ENCODE measurements at regions not wholly inside any gene's neighbourhood (a gene's known extent, or its start where the extent isn't known, plus 50 kb on each side); places are given as distances from the start of the nearest gene placed in this dataset.

- no peak for TF ChIP-seq POU6F1 (CRISPR knock-in tag; IDR thresholded peaks at IDR 0.05; ENCODE audit: borderline replicate concordance, low read depth)
- no peak for TF ChIP-seq OSR1 (CRISPR knock-in tag; IDR thresholded peaks at IDR 0.05)
- no peak for TF ChIP-seq CSRNP3 (CRISPR knock-in tag; IDR thresholded peaks at IDR 0.05)
- no peak for ATAC-seq
These were observed 519.6 kb downstream of the METTL15 start for GRCh38 chr11:28627690-28628255.

DNA sequence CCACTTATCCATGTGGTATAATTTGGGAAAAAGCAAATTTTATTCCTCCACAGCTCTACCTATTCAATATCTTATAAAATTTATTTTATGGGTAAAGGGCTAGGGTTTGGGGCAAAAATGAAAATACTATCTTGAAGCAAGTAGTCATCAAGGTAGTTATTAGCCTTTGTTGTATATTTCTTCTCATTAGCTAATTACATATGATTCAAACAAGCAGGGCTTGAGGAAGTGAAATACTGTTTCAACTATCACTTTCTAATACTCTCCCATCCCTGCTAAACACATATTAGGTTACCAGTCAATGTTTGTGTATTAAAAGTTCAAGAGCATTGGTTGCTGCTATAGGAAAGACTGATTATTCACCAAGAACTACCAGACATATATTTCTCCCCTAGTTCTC is 517.3 kb downstream of the METTL15 start:
- TF ChIP-seq RARB (CRISPR knock-in tag; IDR thresholded peaks at IDR 0.05) (no peak), ESRRG (CRISPR knock-in tag; IDR thresholded peaks at IDR 0.05) (no peak), CSDC2 (CRISPR knock-in tag; IDR thresholded peaks at IDR 0.05) (no peak), POU6F1 (CRISPR knock-in tag; IDR thresholded peaks at IDR 0.05; ENCODE audit: borderline replicate concordance, low read depth) (no peak), SNAI2 (CRISPR knock-in tag; IDR thresholded peaks at IDR 0.05) (no peak), ZNF8 (CRISPR knock-in tag; IDR thresholded peaks at IDR 0.05) (no peak), ZNF70 (CRISPR knock-in tag; IDR thresholded peaks at IDR 0.05) (no peak), ISL1 (CRISPR knock-in tag; IDR thresholded peaks at IDR 0.05) (no peak), TSHZ2 (CRISPR knock-in tag; IDR thresholded peaks at IDR 0.05) (no peak), GLIS3 (CRISPR knock-in tag; IDR thresholded peaks at IDR 0.05) (no peak), ARNTL (CRISPR knock-in tag; IDR thresholded peaks at IDR 0.05; ENCODE audit: borderline replicate concordance, low read depth) (no peak), ZFP3 (CRISPR knock-in tag; IDR thresholded peaks at IDR 0.05) (no peak), TCF4 (CRISPR knock-in tag; IDR thresholded peaks at IDR 0.05; ENCODE audit: borderline replicate concordance) (no peak)
- TF ChIP-seq, protein P1, sequence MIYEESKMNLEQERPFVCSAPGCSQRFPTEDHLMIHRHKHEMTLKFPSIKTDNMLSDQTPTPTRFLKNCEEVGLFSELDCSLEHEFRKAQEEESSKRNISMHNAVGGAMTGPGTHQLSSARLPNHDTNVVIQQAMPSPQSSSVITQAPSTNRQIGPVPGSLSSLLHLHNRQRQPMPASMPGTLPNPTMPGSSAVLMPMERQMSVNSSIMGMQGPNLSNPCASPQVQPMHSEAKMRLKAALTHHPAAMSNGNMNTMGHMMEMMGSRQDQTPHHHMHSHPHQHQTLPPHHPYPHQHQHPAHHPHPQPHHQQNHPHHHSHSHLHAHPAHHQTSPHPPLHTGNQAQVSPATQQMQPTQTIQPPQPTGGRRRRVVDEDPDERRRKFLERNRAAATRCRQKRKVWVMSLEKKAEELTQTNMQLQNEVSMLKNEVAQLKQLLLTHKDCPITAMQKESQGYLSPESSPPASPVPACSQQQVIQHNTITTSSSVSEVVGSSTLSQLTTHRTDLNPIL (CRISPR knock-in tag; IDR thresholded peaks at IDR 0.05; ENCODE audit: low read depth): no peak
- TF ChIP-seq, protein P2, sequence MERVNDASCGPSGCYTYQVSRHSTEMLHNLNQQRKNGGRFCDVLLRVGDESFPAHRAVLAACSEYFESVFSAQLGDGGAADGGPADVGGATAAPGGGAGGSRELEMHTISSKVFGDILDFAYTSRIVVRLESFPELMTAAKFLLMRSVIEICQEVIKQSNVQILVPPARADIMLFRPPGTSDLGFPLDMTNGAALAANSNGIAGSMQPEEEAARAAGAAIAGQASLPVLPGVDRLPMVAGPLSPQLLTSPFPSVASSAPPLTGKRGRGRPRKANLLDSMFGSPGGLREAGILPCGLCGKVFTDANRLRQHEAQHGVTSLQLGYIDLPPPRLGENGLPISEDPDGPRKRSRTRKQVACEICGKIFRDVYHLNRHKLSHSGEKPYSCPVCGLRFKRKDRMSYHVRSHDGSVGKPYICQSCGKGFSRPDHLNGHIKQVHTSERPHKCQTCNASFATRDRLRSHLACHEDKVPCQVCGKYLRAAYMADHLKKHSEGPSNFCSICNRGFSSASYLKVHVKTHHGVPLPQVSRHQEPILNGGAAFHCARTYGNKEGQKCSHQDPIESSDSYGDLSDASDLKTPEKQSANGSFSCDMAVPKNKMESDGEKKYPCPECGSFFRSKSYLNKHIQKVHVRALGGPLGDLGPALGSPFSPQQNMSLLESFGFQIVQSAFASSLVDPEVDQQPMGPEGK (CRISPR knock-in tag; IDR thresholded peaks at IDR 0.05; ENCODE audit: borderline replicate concordance): no peak
- no peak for ATAC-seq

DNA sequence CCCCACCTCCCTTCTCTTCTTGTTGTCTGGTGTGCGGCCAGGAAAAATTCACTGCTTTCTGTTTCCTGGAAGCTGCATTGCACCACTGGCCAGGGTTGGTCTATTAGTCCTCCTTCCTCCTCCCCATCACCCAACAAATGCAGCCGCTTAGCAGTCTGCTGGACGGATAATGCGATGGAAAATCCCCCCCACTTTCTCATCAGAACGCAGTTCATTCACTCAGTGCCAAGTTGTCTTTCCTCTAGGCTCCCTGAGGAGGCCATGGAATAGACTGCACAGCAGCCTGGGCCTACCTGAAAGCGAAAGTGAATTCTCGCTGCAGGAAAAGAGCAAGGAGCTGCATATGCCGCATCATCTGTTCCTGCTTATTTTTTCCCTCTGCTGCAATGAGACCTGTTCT is 513.6 kb downstream of the METTL15 start:
- peak; percentile 65 for ATAC-seq
- no peak for TF ChIP-seq TCF4 (CRISPR knock-in tag; IDR thresholded peaks at IDR 0.05; ENCODE audit: borderline replicate concordance)
- no peak for TF ChIP-seq RARB (CRISPR knock-in tag; IDR thresholded peaks at IDR 0.05)
- TF ChIP-seq ZFP3 (CRISPR knock-in tag; IDR thresholded peaks at IDR 0.05): no peak
- TF ChIP-seq BACH2 (CRISPR knock-in tag; IDR thresholded peaks at IDR 0.05; ENCODE audit: borderline replicate concordance): no peak
- no peak for TF ChIP-seq OSR1 (CRISPR knock-in tag; IDR thresholded peaks at IDR 0.05)
- no peak for TF ChIP-seq CSDC2 (CRISPR knock-in tag; IDR thresholded peaks at IDR 0.05)
- TF ChIP-seq SNAI2 (CRISPR knock-in tag; IDR thresholded peaks at IDR 0.05): no peak
- TF ChIP-seq, protein P2 (CRISPR knock-in tag; IDR thresholded peaks at IDR 0.05; ENCODE audit: borderline replicate concordance): no peak
- no peak for TF ChIP-seq ZFP30 (CRISPR knock-in tag; IDR thresholded peaks at IDR 0.05)
- TF ChIP-seq POU6F1 (CRISPR knock-in tag; IDR thresholded peaks at IDR 0.05; ENCODE audit: borderline replicate concordance, low read depth): no peak
- TF ChIP-seq ZC3H10 (CRISPR knock-in tag; IDR thresholded peaks at IDR 0.05): no peak
- no peak for TF ChIP-seq ZNF70 (CRISPR knock-in tag; IDR thresholded peaks at IDR 0.05)
- no peak for TF ChIP-seq ESRRG (CRISPR knock-in tag; IDR thresholded peaks at IDR 0.05)
- no peak for TF ChIP-seq TOX (CRISPR knock-in tag; IDR thresholded peaks at IDR 0.05; ENCODE audit: borderline replicate concordance)
- no peak for TF ChIP-seq GLIS3 (CRISPR knock-in tag; IDR thresholded peaks at IDR 0.05)
- TF ChIP-seq ISL1 (CRISPR knock-in tag; IDR thresholded peaks at IDR 0.05): no peak
